SK-N-MC (cell line): ENCODE measurements at regions not wholly inside any gene's neighbourhood (a gene's known extent, or its start where the extent isn't known, plus 50 kb on each side); places are given as distances from the start of the nearest gene placed in this dataset.

Source experiments
- DNase-seq: peaks from one replicate; pipeline ENCODE4 v3.0.0-alpha.2; 2011; ENCODE audit warnings: low read depth, low spot score
- H3K27ac ChIP-seq: fragments of 200-600 bp; sonication (generic); 2 replicates; pipeline ENCODE4 v1.5.1; 2016; ENCODE audit warnings: mixed run types
- H3K36me3 ChIP-seq: fragments of 200-600 bp; sonication (generic); 2 replicates; pipeline ENCODE4 v1.6.1; 2017; ENCODE audit warnings: antibody characterized with exemption, low read length, mixed read lengths; ENCODE audit not compliant: insufficient read depth
- H3K4me3 ChIP-seq: fragments of 200-600 bp; sonication (generic); 2 replicates; pipeline ENCODE4 v1.5.1; 2016
- H3K9ac ChIP-seq: fragments of 200-600 bp; sonication (generic); 2 replicates; pipeline ENCODE4 v1.8.0; 2017; ENCODE audit warnings: mixed run types, mixed read lengths; ENCODE audit not compliant: insufficient read length
- H3K9me3 ChIP-seq: fragments of 200-600 bp; sonication (generic); 2 replicates; pipeline ENCODE4 v1.6.1; 2017; ENCODE audit warnings: low read depth, mild to moderate bottlenecking, antibody characterized with exemption, low read length, moderate library complexity, mixed read lengths
- EZH2 ChIP-seq: fragments of 200-600 bp; sonication (generic); IDR thresholded peaks from one replicate; pipeline ENCODE4 v1.6.1; 2017; ENCODE audit warnings: antibody characterized with exemption
- FOXP2 ChIP-seq: optimal IDR thresholded peaks from 2 replicates; pipeline ENCODE3; 2011; ENCODE audit warnings: mild to moderate bottlenecking, moderate library complexity; ENCODE audit not compliant: insufficient read depth; ENCODE audit errors: extremely low read length, control extremely low read depth
- POLR2AphosphoS5 ChIP-seq: IDR thresholded peaks from 2 replicates; pipeline ENCODE4 v1.6.1; 2012; ENCODE audit warnings: mild to moderate bottlenecking, low read depth, low read length, borderline replicate concordance

DNA sequence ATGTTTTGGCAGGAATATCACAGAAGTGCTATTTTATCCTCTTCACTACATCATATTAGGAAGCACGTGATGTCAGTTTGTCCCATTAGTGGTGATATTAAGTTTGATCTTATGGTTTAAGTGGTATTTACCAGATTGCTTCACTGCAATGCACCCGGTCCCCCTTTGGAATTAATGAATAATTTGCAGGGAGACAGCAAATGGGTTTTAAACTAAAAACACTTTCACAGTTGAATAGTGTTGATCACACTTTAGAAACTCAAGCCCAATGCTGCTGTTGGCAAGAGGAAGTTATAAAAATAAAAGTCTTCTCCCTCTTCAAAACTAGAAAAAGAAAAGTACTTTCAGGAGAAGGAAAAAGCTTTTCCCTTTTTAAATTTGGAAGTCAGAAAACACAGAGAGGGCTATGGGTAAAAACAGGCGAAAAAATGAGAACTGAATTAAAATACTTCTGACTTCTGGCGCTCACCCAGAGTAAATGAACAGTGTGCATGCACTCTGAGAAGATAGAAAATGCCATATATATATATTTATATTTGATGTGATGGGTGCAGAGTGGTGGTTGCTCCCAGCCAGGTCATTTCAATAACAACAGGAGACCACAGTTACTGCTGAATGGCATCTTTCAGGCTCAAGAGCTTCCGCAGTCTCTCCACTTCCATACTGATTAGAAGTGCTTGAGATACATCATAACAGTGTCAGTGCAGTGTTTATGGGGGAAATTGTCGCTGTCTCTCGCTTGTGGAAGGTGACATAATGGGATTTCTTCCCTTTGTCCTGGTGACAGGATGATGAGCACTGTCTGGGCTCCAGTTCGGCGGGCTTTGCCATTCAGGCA is 278.0 kb downstream of the ZSWIM6 start:
- no peak overlapping the region for H3K9ac ChIP-seq
- no peak for DNase-seq
- no peak overlapping the region; the same call in 1 of the 2 replicates for H3K27ac ChIP-seq
- no peaks in the 10 kb centered on the region for H3K9me3 ChIP-seq
- H3K4me3 ChIP-seq: no peak overlapping the region
- TF ChIP-seq EZH2 (no peak), POLR2AphosphoS5 (no peak), FOXP2 (no peak)
- H3K36me3 ChIP-seq: no peaks in the 10 kb centered on the region

- no peaks in the 10 kb centered on the region for H3K36me3 ChIP-seq
- TF ChIP-seq EZH2 (no peak), FOXP2 (no peak), POLR2AphosphoS5 (no peak)
- H3K27ac ChIP-seq: no peak overlapping the region
- H3K9me3 ChIP-seq: no peaks in the 10 kb centered on the region
- DNase-seq: no peak
- no peak overlapping the region for H3K4me3 ChIP-seq
- no peak overlapping the region for H3K9ac ChIP-seq
Measured at GRCh38 chr5:61610678-61611024, 278.6 kb downstream of the ZSWIM6 start.

GRCh38 chr5:61612431-61612830 is 280.4 kb downstream of the ZSWIM6 start:
- no peak overlapping the region for H3K4me3 ChIP-seq
- TF ChIP-seq EZH2 (no peak), POLR2AphosphoS5 (no peak), FOXP2 (no peak)
- H3K9ac ChIP-seq: no peak overlapping the region
- no peaks in the 10 kb centered on the region for H3K36me3 ChIP-seq
- DNase-seq: no peak
- H3K27ac ChIP-seq: no peak overlapping the region
- H3K9me3 ChIP-seq: no peaks in the 10 kb centered on the region

DNA sequence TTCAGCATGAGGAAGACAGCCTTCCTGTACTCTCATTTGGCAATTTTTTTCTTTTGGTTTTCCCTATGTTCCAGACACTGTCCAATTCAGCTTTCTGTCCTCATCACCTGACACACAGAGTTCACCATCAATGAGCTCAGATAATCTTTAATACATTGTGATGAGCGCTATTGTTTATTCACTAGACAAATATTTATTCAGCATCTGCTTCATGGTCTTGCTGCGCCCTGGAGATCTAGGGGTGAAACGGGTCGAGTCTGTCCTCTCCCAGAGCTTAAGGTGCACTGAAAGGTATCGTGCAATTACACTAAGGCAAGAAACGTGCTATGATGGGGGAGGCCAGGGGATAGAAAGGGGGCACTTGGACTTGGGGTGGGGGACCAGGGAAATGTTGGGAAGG is 281.6 kb downstream of the ZSWIM6 start:
- Histone ChIP-seq H3K4me3 (no peak overlapping the region), H3K36me3 (no peaks in the 10 kb centered on the region)
- TF ChIP-seq FOXP2: no peak
- no peak for TF ChIP-seq POLR2AphosphoS5
- TF ChIP-seq EZH2: no peak

GRCh38 chr5:61614606-61615005 is 282.5 kb downstream of the ZSWIM6 start:
- Histone ChIP-seq H3K4me3 (no peak overlapping the region), H3K36me3 (no peaks in the 10 kb centered on the region), H3K9ac (no peak overlapping the region), H3K27ac (no peak overlapping the region), H3K9me3 (no peaks in the 10 kb centered on the region)
- DNase-seq: no peak
- no peak for TF ChIP-seq FOXP2
- no peak for TF ChIP-seq POLR2AphosphoS5
- TF ChIP-seq EZH2: no peak

More for the DNA sequence above, 281.6 kb downstream of the ZSWIM6 start:
- H3K9ac ChIP-seq: no peak overlapping the region
- no peaks in the 10 kb centered on the region for H3K9me3 ChIP-seq
- no peak overlapping the region for H3K27ac ChIP-seq
- DNase-seq: no peak

GRCh38 chr5:61617039-61617438 is 285.0 kb downstream of the ZSWIM6 start:
- TF ChIP-seq EZH2 (no peak), POLR2AphosphoS5 (no peak), FOXP2 (no peak)
- Histone ChIP-seq H3K9ac (no peak overlapping the region), H3K27ac (no peak overlapping the region), H3K9me3 (no peaks in the 10 kb centered on the region), H3K36me3 (no peaks in the 10 kb centered on the region), H3K4me3 (no peak overlapping the region)
- no peak for DNase-seq

- Histone ChIP-seq H3K36me3 (no peaks in the 10 kb centered on the region), H3K9me3 (no peaks in the 10 kb centered on the region), H3K9ac (no peak overlapping the region), H3K4me3 (no peak overlapping the region), H3K27ac (no peak overlapping the region)
- TF ChIP-seq POLR2AphosphoS5 (no peak), FOXP2 (no peak), EZH2 (no peak)
- no peak for DNase-seq
Measured at GRCh38 chr5:61617995-61618525, 286.0 kb downstream of the ZSWIM6 start.

DNA sequence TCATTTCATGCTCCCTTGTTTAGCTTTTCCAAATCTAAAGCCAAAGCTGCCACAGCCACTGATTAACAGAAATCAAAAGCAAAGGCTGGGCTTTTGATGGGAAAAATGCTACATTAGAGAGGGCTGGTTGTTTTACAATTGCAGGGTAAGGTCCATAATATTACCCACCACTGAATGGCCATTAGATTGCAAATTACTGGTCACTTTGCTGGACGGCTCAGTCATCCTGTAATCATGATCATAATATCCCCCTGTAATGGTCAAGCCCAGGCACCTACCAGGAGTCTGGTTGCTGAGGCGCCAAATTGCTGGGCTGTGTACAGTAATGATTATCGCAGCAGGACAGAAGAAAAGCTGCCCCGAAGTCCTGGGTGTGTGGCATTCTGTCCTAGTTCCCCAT is 286.5 kb downstream of the ZSWIM6 start:
- Histone ChIP-seq H3K9me3 (no peaks in the 10 kb centered on the region), H3K9ac (no peak overlapping the region), H3K36me3 (no peaks in the 10 kb centered on the region), H3K27ac (no peak overlapping the region), H3K4me3 (no peak overlapping the region)
- TF ChIP-seq POLR2AphosphoS5 (no peak), EZH2 (no peak), FOXP2 (no peak)
- no peak for DNase-seq
